GM12873 (cell line): ENCODE measurements at regions not wholly inside any gene's neighbourhood (a gene's known extent, or its start where the extent isn't known, plus 50 kb on each side); places are given as distances from the start of the nearest gene placed in this dataset.

Source experiments
- TF ChIP-seq, protein P1 (sequence below): IDR thresholded peaks from 2 replicates; pipeline ENCODE4 v1.5.1; 2012; ENCODE audit warnings: low read depth, mild to moderate bottlenecking, moderate library complexity, low read length, control low read depth; ENCODE audit not compliant: insufficient read depth; ENCODE audit errors: missing control alignments

DNA sequence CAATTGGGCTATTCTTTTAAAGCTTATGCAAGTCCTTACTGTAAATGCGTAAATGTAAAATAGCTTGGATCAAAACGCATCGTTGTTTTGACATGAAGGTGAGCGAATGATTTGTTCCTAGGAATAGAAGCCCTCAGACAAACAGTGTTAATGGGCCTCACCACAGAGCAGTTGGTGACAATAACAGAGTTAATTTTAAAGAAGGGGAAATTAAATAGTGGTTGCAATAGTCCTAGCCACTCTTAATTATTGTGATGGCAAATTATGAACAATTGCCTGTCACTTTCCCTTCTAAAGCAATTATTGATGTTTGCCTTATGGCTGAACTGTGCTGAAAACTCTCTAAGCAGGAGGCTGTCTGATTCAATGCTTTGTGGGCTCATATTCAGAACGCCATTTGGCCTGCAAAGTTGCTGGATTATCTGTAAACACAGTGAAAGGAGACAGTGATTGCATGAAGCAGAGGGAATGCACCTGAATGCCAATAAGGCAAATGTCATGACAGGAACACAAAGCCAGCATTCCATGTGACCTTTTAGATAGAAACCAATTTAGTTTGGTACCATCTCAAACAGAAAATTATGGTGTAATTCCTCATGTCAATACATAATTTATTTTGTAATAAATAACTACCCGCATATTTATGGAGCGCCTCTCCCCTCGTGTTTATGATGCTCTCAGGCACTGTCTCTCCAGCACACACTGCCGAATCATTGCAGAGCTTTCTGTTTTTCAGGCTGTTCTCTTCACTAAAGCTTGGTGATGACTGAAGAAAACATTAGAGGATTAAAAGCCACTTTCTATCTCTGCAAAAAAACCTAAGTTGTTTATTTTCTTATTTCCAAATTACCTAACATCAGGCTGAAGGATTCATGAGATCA is 387.5 kb downstream of the HACE1 start:
- TF ChIP-seq, protein P1, sequence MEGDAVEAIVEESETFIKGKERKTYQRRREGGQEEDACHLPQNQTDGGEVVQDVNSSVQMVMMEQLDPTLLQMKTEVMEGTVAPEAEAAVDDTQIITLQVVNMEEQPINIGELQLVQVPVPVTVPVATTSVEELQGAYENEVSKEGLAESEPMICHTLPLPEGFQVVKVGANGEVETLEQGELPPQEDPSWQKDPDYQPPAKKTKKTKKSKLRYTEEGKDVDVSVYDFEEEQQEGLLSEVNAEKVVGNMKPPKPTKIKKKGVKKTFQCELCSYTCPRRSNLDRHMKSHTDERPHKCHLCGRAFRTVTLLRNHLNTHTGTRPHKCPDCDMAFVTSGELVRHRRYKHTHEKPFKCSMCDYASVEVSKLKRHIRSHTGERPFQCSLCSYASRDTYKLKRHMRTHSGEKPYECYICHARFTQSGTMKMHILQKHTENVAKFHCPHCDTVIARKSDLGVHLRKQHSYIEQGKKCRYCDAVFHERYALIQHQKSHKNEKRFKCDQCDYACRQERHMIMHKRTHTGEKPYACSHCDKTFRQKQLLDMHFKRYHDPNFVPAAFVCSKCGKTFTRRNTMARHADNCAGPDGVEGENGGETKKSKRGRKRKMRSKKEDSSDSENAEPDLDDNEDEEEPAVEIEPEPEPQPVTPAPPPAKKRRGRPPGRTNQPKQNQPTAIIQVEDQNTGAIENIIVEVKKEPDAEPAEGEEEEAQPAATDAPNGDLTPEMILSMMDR: no peak

DNA sequence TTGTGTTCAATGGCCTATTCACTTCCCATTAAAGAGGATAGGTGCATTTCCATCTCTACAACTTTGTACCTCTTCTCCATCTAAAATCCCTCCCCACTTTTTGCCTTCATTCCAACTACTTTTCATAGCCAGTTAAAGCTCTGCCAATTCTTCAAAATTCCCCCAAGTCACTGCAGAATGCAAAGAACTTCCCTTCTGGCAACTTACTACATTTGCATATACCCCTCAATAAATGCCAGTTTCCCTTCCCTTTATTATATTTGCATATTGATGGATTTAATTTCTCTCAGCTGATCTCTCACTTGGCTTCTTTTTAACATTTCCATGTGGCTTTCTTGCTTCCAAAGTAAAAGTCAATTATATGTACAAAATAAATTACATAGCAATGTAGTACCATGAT is 393.4 kb downstream of the HACE1 start:
- TF ChIP-seq, protein P1: no peak

- TF ChIP-seq, protein P1: no peak
These were observed 396.7 kb downstream of the HACE1 start for GRCh38 chr6:104462811-104463599.

DNA sequence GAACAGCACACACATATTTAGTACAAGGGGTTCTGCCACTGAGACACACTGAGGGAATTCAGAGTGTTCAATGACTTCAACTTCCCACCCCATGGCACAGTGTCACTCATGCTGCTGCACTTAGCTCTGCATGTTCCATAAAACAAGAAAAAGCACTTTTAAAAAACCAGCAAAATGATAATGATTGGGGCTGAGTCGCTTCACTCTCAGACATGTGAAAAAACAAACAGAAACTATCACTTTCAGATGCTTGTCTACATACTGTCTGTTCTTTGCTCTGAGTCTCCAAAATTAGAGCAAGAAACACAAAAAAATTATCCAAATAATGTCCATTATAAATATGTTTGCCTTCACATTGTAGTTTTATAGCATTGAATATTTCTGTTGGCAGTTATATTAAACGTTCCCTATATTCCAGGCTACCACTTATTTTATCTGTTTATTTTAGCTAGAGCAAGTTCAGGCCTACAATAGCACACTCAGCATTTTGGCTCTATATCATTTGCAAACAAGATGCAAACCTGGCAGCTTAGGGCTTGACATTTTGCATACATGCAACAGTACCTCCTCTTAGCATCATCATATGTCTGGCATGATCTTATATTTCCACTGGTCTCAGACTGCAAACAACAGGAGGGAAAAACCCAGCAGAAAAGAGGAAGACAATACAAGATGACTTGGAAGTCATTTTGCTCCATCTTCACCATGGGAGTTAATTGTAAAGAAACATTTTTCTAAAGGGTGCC is 398.8 kb downstream of the HACE1 start:
- TF ChIP-seq, protein P1: no peak

- TF ChIP-seq, protein P1: no peak
These were observed 400.2 kb downstream of the HACE1 start for GRCh38 chr6:104459543-104459942.

DNA sequence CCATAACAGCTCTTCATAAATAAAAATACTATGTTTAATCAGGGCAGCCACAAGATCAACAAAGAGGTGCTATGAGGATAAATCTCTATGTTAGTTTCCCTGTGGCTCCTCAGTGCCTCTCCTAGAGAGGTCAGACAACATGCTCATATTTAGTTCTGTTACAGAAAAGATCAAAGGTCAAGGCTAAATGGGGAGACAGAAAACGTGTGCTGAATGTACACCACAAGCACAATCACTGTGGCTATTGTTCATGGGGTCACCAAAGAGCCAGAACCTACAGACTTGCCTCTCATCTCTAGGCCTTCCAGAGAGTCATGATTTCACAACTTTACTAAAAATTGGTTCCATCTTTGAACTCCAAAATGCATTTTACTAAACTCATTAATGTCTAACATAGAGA is 409.8 kb downstream of the HACE1 start:
- TF ChIP-seq, protein P1: no peak

DNA sequence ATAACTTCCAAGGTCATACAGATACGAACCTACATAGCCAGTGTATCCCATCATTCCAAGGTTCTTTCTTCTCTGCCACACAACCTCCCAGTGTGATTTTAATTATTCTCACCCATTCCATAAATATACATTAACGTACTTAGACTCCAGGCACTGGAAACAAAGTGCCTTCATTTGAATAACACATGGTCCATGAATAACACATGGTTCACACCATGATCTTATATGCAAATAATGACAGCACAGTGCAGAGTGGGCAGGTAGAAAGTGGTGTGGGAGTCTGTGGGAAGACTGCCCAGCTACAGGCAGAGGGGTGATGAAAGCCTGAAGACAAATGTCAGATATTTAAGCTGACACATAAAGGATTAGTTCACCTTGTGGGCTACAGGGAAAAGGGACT is 425.2 kb downstream of the HACE1 start:
- TF ChIP-seq, protein P1: no peak
